ENCODE measurements at regions not wholly inside any gene's neighbourhood (a gene's known extent, or its start where the extent isn't known, plus 50 kb on each side); places are given as distances from the start of the nearest gene placed in this dataset.

GRCh38 chr5:44646016-44646415 lies 162.7 kb upstream of the MRPS30 start:
- TF ChIP-seq CTCF (IDR thresholded peaks at IDR 0.05; ENCODE audit: insufficient read depth, low read depth, low read length), result no peak
- no peak for TF ChIP-seq EZH2 (IDR thresholded peaks at IDR 0.05; ENCODE audit: insufficient read depth, low read length)

All from astrocyte (in vitro differentiated cells and primary cell).